Vagina (tissue), 2 donors: ENCODE measurements at regions not wholly inside any gene's neighbourhood (a gene's known extent, or its start where the extent isn't known, plus 50 kb on each side); places are given as distances from the start of the nearest gene placed in this dataset.

Source experiments
- DNase-seq, 2 donors: peaks; one replicate each; pipeline ENCODE4 v3.0.0-alpha.2; 2017; ENCODE audit errors: extremely low spot score in 2 of 2
- H3K27ac ChIP-seq: fragments of 200-600 bp; sonication (generic); one replicate; pipeline ENCODE4 v1.5.1; 2019
- H3K27me3 ChIP-seq: fragments of 200-600 bp; sonication (generic); one replicate; pipeline ENCODE4 v1.5.1; 2019
- H3K36me3 ChIP-seq, 2 donors: fragments of 200-600 bp; sonication (generic); one replicate each; pipeline ENCODE4 v1.5.1; 2017 to 2019
- H3K4me1 ChIP-seq: fragments of 200-600 bp; sonication (generic); one replicate; pipeline ENCODE4 v1.5.1; 2019
- H3K4me3 ChIP-seq, 2 donors: fragments of 200-600 bp; sonication (generic); 1 replicate in 1 of 2; 2 replicates in 1 of 2; pipeline ENCODE4 v1.5.1; 2016 to 2019
- H3K9me3 ChIP-seq: fragments of 200-600 bp; sonication (generic); one replicate; pipeline ENCODE4 v1.5.1; 2019
- CTCF ChIP-seq, 3 experiments: fragments of 450-650 bp in 2 of 3; fragments of 200-600 bp in 1 of 3; sonication (generic) in 1 of 3; IDR thresholded peaks; one replicate each; pipeline ENCODE4 v1.5.1; 2017 to 2019; ENCODE audit warnings: antibody characterized with exemption in 3 of 3, mild to moderate bottlenecking in 2 of 3, moderate library complexity in 2 of 3
- POLR2A ChIP-seq, 2 donors: fragments of 450-650 bp; IDR thresholded peaks; one replicate each; pipeline ENCODE4 v1.6.1; 2017; ENCODE audit warnings: antibody characterized with exemption in 2 of 2, mild to moderate bottlenecking in 2 of 2, moderate library complexity in 2 of 2
- POLR2AphosphoS5 ChIP-seq, 2 donors: sonication (generic); formaldehyde crosslinking; IDR thresholded peaks; one replicate each; pipeline ENCODE4 v1.9.0; 2017; ENCODE audit warnings: antibody characterized with exemption in 2 of 2, mild to moderate bottlenecking in 2 of 2, low read depth in 1 of 2; ENCODE audit not compliant: insufficient read depth in 1 of 2
- intact Hi-C: fragments of 100-400 bp; cut with DNase I; formaldehyde crosslinking; loops from one replicate; pipeline ENCODE4 v1.15.1; 2023

DNA sequence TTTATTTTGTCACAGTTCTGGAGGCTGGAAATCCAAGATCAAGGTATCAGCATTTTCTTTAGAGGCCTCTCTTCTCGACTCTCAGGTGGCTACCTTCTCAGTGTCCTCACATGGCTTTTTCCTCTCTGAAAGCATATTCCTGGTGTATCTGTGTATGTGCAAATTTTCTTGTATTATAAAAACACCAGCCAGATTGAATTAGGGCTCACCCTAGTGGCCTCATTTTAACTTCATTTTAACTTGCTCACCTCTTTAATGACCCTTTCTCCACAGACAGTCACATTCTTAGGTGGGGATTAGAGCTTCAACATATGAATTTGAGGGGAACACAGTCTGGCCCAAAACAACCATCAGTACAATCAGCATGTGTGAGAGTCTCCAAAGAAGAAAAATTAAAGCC is 542.4 kb upstream of the FAM241A start:
- H3K27ac ChIP-seq = no peak overlapping the region
- intact Hi-C loops = no loop called here
- DNase-seq = no peak
- no peaks in the 10 kb centered on the region for H3K4me1 ChIP-seq
- no peaks in the 10 kb centered on the region for H3K27me3 ChIP-seq
- no peak for TF ChIP-seq POLR2A (IDR thresholded peaks at IDR 0.05)
- TF ChIP-seq POLR2AphosphoS5 (IDR thresholded peaks at IDR 0.05; ENCODE audit: insufficient read depth in 1 of 2, low read depth in 1 of 2) = no peak
- no peak for TF ChIP-seq CTCF (IDR thresholded peaks at IDR 0.05)
- no peaks in the 10 kb centered on the region for H3K9me3 ChIP-seq
- no peak overlapping the region for H3K4me3 ChIP-seq
- no peaks in the 10 kb centered on the region for H3K36me3 ChIP-seq

DNA sequence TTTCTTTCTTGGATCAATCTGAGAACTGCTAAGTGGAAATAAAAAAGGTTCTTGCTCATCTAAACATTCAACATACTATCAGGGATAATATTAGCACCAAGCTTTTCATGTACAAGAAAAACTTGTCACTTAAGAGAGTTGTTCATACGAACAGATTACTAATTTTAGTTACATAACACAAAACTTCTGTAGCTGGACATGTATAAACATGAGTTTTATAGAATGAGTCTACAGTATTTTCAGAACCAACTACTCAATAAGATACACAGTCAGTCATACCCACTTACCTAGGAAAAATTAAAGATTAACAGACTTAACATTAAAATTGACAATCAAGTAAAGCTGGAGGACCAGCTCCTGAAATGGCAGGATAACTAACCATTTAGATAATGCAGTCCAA is 540.1 kb upstream of the FAM241A start:
- H3K4me3 ChIP-seq = no peak overlapping the region
- intact Hi-C loops = no loop called here
- H3K27ac ChIP-seq = no peak overlapping the region
- DNase-seq = no peak
- H3K36me3 ChIP-seq = no peaks in the 10 kb centered on the region
- no peaks in the 10 kb centered on the region for H3K9me3 ChIP-seq
- TF ChIP-seq POLR2AphosphoS5 (IDR thresholded peaks at IDR 0.05; ENCODE audit: insufficient read depth in 1 of 2, low read depth in 1 of 2) = no peak
- TF ChIP-seq POLR2A (IDR thresholded peaks at IDR 0.05) = no peak
- no peak for TF ChIP-seq CTCF (IDR thresholded peaks at IDR 0.05)
- no peaks in the 10 kb centered on the region for H3K4me1 ChIP-seq
- no peaks in the 10 kb centered on the region for H3K27me3 ChIP-seq

DNA sequence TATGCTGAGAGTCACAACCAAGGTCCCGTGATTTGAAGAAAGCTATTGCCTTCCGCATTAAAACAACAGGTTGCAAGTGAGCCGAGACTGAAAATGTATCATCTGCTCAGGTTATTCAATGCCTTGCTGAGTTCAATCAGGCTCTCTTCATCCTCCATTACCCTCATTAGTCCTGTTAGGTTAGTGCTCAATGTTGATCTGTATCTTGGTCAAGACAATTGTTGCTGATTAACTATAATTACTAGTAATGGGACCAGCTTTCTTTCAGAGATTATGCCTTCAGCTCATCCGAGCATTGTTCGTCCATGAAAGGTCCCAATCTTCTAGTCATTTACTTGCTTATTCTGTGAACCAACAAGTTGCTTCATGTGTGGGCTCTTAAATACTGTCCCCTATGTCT is 534.6 kb upstream of the FAM241A start:
- intact Hi-C loops = no loop called here
- H3K27me3 ChIP-seq = no peaks in the 10 kb centered on the region
- H3K4me1 ChIP-seq = no peaks in the 10 kb centered on the region
- no peaks in the 10 kb centered on the region for H3K9me3 ChIP-seq
- H3K4me3 ChIP-seq = no peak overlapping the region
- no peak for DNase-seq
- TF ChIP-seq CTCF (IDR thresholded peaks at IDR 0.05) = no peak
- TF ChIP-seq POLR2AphosphoS5 (IDR thresholded peaks at IDR 0.05; ENCODE audit: insufficient read depth in 1 of 2, low read depth in 1 of 2) = no peak
- TF ChIP-seq POLR2A (IDR thresholded peaks at IDR 0.05) = no peak
- H3K36me3 ChIP-seq = no peaks in the 10 kb centered on the region
- no peak overlapping the region for H3K27ac ChIP-seq

- Histone ChIP-seq H3K4me1 (no peaks in the 10 kb centered on the region), H3K27ac (no peak overlapping the region), H3K4me3 (no peak overlapping the region), H3K27me3 (no peaks in the 10 kb centered on the region), H3K9me3 (no peaks in the 10 kb centered on the region), H3K36me3 (no peaks in the 10 kb centered on the region)
- intact Hi-C loops = no loop called here
- TF ChIP-seq POLR2AphosphoS5 (IDR thresholded peaks at IDR 0.05; ENCODE audit: insufficient read depth in 1 of 2, low read depth in 1 of 2) (no peak), CTCF (IDR thresholded peaks at IDR 0.05) (no peak), POLR2A (IDR thresholded peaks at IDR 0.05) (no peak)
- no peak for DNase-seq
Measured at GRCh38 chr4:111618908-111619307, 526.3 kb upstream of the FAM241A start.

GRCh38 chr4:111628437-111628836 is 516.8 kb upstream of the FAM241A start:
- Histone ChIP-seq H3K27me3 (no peaks in the 10 kb centered on the region), H3K27ac (no peak overlapping the region), H3K36me3 (no peaks in the 10 kb centered on the region), H3K4me3 (no peak overlapping the region), H3K9me3 (no peaks in the 10 kb centered on the region), H3K4me1 (no peaks in the 10 kb centered on the region)
- no peak for DNase-seq
- intact Hi-C loops = no loop called here
- TF ChIP-seq CTCF (IDR thresholded peaks at IDR 0.05) (no peak), POLR2AphosphoS5 (IDR thresholded peaks at IDR 0.05; ENCODE audit: insufficient read depth in 1 of 2, low read depth in 1 of 2) (no peak), POLR2A (IDR thresholded peaks at IDR 0.05) (no peak)
